SIG-M5 (cell line): ENCODE measurements at regions not wholly inside any gene's neighbourhood (a gene's known extent, or its start where the extent isn't known, plus 50 kb on each side); places are given as distances from the start of the nearest gene placed in this dataset.

ENCODE experiments used
- DNase-seq: peaks from one replicate; lab custom pipeline; 2025; lab: John Stamatoyannopoulos, UW

DNA sequence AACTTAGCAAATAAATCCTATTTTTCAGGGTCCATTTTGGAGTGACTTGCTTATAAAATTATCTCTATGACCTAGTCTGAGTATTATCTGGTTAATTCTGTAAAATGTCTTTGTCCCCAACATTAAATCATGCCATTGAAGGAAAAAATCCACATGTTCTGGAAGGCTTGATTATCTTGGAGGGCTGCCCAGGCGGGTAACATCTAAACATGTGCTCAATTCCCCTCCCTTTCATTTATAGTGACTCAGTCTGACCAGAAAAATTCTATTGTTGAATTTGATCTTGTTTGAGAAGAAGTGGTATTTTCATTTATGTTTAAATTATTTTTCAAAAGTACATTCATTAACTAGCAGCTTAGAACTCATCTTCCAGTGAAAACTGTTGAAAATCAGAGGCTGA lies 55.4 kb upstream of the SLC10A7 start:
- no peak for DNase-seq

DNA sequence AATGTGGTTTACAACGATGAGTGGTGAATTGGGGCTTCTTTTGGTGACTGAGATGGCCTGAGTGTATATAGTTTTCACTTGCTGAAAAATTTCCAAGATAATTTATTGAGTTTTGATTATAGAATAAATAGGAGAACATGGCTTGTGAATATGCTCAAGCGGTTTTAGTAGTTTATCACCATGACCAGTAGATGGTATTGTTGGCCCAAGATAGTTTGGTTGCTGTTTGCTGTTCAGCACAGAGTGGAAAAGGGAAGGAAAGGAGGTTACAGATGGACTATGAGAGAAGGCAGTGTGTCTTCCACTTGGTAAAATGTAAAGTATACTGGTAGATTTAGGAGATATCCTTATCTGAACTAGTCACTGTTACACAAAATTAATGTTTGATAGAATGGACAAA lies 55.8 kb upstream of the POU4F2 start:
- DNase-seq: no peak

DNA sequence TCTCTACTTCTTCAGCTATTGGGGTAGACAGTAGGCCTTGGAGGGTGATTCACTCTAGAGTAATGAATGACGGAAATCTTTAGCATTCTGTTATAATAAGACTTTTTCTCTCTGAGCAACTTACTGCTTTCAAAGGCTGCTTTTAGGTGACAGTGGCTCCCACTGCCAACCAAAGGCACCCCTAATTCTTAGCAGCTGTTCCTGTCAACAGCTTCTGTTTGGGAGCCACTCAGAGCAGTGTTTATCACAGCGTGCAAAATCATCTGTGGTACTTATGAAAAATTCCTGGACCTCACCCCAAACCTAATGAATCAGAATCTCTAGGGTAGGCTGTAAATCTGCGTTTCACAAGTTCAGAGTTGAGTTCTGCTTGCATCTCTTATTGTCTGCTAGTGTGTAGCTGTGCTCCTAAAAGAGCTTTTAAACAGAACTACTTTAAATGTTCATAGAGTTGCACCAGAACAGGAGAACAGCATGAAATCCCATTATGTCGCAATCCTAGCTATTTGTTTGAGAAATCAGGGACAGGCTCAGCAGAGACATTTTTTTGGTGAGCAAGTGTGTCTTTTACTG lies 52.8 kb upstream of the POU4F2 start:
- peak; percentile 27 for DNase-seq
